ENCODE measurements at regions not wholly inside any gene's neighbourhood (a gene's known extent, or its start where the extent isn't known, plus 50 kb on each side); places are given as distances from the start of the nearest gene placed in this dataset.

- DNase-seq (ENCODE audit: low read depth) = no peak
- TF ChIP-seq CTCF (IDR thresholded peaks at IDR 0.05; ENCODE audit: control insufficient read depth, insufficient read depth, low read depth, low read length, missing control alignments) = no peak
- H3K4me3 ChIP-seq (ENCODE audit: control insufficient read depth, low read depth, low read length) = no peak overlapping the region
Observed at GRCh38 chr17:64774888-64775540, 112.9 kb upstream of the SMURF2 start.

GRCh38 chr17:64773836-64774761, 112.0 kb upstream of the SMURF2 start:
- peak; percentile 65 for TF ChIP-seq CTCF (IDR thresholded peaks at IDR 0.05; ENCODE audit: control insufficient read depth, insufficient read depth, low read depth, low read length, missing control alignments)
- H3K4me3 ChIP-seq (ENCODE audit: control insufficient read depth, low read depth, low read length) = no peak overlapping the region
- DNase-seq (ENCODE audit: low read depth) = peak; percentile 20

GRCh38 chr17:64773386-64773835, 111.3 kb upstream of the SMURF2 start:
- TF ChIP-seq CTCF (IDR thresholded peaks at IDR 0.05; ENCODE audit: control insufficient read depth, insufficient read depth, low read depth, low read length, missing control alignments) = no peak
- no peak for DNase-seq (ENCODE audit: low read depth)
- no peak overlapping the region for H3K4me3 ChIP-seq (ENCODE audit: control insufficient read depth, low read depth, low read length)

- DNase-seq (ENCODE audit: low read depth) = no peak
- TF ChIP-seq CTCF (IDR thresholded peaks at IDR 0.05; ENCODE audit: control insufficient read depth, insufficient read depth, low read depth, low read length, missing control alignments) = no peak
- H3K4me3 ChIP-seq (ENCODE audit: control insufficient read depth, low read depth, low read length) = no peak overlapping the region
Observed at GRCh38 chr17:64772845-64773299, 110.8 kb upstream of the SMURF2 start.

GRCh38 chr17:64771980-64772844, 110.1 kb upstream of the SMURF2 start:
- no peak for TF ChIP-seq CTCF (IDR thresholded peaks at IDR 0.05; ENCODE audit: control insufficient read depth, insufficient read depth, low read depth, low read length, missing control alignments)
- H3K4me3 ChIP-seq (ENCODE audit: control insufficient read depth, low read depth, low read length) = no peak overlapping the region
- no peak for DNase-seq (ENCODE audit: low read depth)

- TF ChIP-seq CTCF (IDR thresholded peaks at IDR 0.05; ENCODE audit: control insufficient read depth, insufficient read depth, low read depth, low read length, missing control alignments) = no peak
- no peak overlapping the region for H3K4me3 ChIP-seq (ENCODE audit: control insufficient read depth, low read depth, low read length)
- no peak for DNase-seq (ENCODE audit: low read depth)
Observed at GRCh38 chr17:64769712-64770111, 107.6 kb upstream of the SMURF2 start.

Measured in AG09309 (cell line).